ENCODE measurements at regions not wholly inside any gene's neighbourhood (a gene's known extent, or its start where the extent isn't known, plus 50 kb on each side); places are given as distances from the start of the nearest gene placed in this dataset.

- Histone ChIP-seq H3K27me3 (ENCODE audit: insufficient read depth, low read length, poor library complexity) (no peaks in the 10 kb centered on the region), H3K9me3 (ENCODE audit: insufficient read depth, low read length, severe bottlenecking) (peaks cover 9% of the 10 kb centered on the region), H3K79me2 (ENCODE audit: insufficient read depth, low read length) (no peaks in the 10 kb centered on the region), H3K36me3 (ENCODE audit: insufficient read depth, low read length) (no peaks in the 10 kb centered on the region), H3K4me2 (ENCODE audit: insufficient read depth, low read length) (no peak overlapping the region), H2AFZ (ENCODE audit: low read depth, low read length) (peak overlapping the region; percentile 35), H3K4me3 (ENCODE audit: low read depth in 1 of 2, low read length in 2 of 2) (no peak overlapping the region), H3K4me1 (ENCODE audit: insufficient read depth, low read length) (no peaks in the 10 kb centered on the region), H3K27ac (ENCODE audit: low read length) (no peak overlapping the region), H4K20me1 (ENCODE audit: insufficient read depth, low read length) (no peaks in the 10 kb centered on the region), H3K9ac (ENCODE audit: low read depth, low read length) (no peak overlapping the region)
- TF ChIP-seq CTCF (IDR thresholded peaks at IDR 0.05; ENCODE audit: borderline replicate concordance, extremely low read depth, low read length, poor library complexity, severe bottlenecking) (no peak), EZH2 (IDR thresholded peaks at IDR 0.05; ENCODE audit: borderline replicate concordance, low read depth, low read length, severe bottlenecking) (no peak)
- DNase-seq = no peak
- peak; percentile 60 for ATAC-seq (ENCODE audit: insufficient read depth, low read depth)
Observed at GRCh38 chr18:28804512-28805202, 627.7 kb upstream of the CDH2 start.

- ATAC-seq (ENCODE audit: insufficient read depth, low read depth) (no peak), DNase-seq (no peak)
- no peaks in the 10 kb centered on the region for H4K20me1 ChIP-seq (ENCODE audit: insufficient read depth, low read length)
- no peaks in the 10 kb centered on the region for H3K4me1 ChIP-seq (ENCODE audit: insufficient read depth, low read length)
- no peaks in the 10 kb centered on the region for H3K79me2 ChIP-seq (ENCODE audit: insufficient read depth, low read length)
- no peak overlapping the region for H3K27ac ChIP-seq (ENCODE audit: low read length)
- no peak overlapping the region for H3K4me2 ChIP-seq (ENCODE audit: insufficient read depth, low read length)
- no peaks in the 10 kb centered on the region for H3K9me3 ChIP-seq (ENCODE audit: insufficient read depth, low read length, severe bottlenecking)
- no peaks in the 10 kb centered on the region for H3K27me3 ChIP-seq (ENCODE audit: insufficient read depth, low read length, poor library complexity)
- no peaks in the 10 kb centered on the region for H3K36me3 ChIP-seq (ENCODE audit: insufficient read depth, low read length)
- TF ChIP-seq CTCF (IDR thresholded peaks at IDR 0.05; ENCODE audit: borderline replicate concordance, extremely low read depth, low read length, poor library complexity, severe bottlenecking) = no peak
- no peak for TF ChIP-seq EZH2 (IDR thresholded peaks at IDR 0.05; ENCODE audit: borderline replicate concordance, low read depth, low read length, severe bottlenecking)
- H3K9ac ChIP-seq (ENCODE audit: low read depth, low read length) = no peak overlapping the region
- H3K4me3 ChIP-seq (ENCODE audit: low read depth in 1 of 2, low read length in 2 of 2) = no peak overlapping the region
- peak overlapping the region; percentile 27; the same call in 1 of the 2 replicates for H2AFZ ChIP-seq (ENCODE audit: low read depth, low read length)
Observed at GRCh38 chr18:28802546-28802945, 625.6 kb upstream of the CDH2 start.

GRCh38 chr18:28801876-28802275 lies 624.9 kb upstream of the CDH2 start:
- H3K4me2 ChIP-seq (ENCODE audit: insufficient read depth, low read length) = no peak overlapping the region
- TF ChIP-seq EZH2 (IDR thresholded peaks at IDR 0.05; ENCODE audit: borderline replicate concordance, low read depth, low read length, severe bottlenecking) = no peak
- ATAC-seq (ENCODE audit: insufficient read depth, low read depth) (no peak), DNase-seq (no peak)
- no peaks in the 10 kb centered on the region for H3K79me2 ChIP-seq (ENCODE audit: insufficient read depth, low read length)
- H3K4me3 ChIP-seq (ENCODE audit: low read depth in 1 of 2, low read length in 2 of 2) = no peak overlapping the region
- H3K4me1 ChIP-seq (ENCODE audit: insufficient read depth, low read length) = no peaks in the 10 kb centered on the region
- H3K9ac ChIP-seq (ENCODE audit: low read depth, low read length) = no peak overlapping the region
- no peaks in the 10 kb centered on the region for H3K36me3 ChIP-seq (ENCODE audit: insufficient read depth, low read length)
- no peak overlapping the region for H3K27ac ChIP-seq (ENCODE audit: low read length)
- H4K20me1 ChIP-seq (ENCODE audit: insufficient read depth, low read length) = no peaks in the 10 kb centered on the region
- no peaks in the 10 kb centered on the region for H3K9me3 ChIP-seq (ENCODE audit: insufficient read depth, low read length, severe bottlenecking)
- no peak overlapping the region for H2AFZ ChIP-seq (ENCODE audit: low read depth, low read length)
- H3K27me3 ChIP-seq (ENCODE audit: insufficient read depth, low read length, poor library complexity) = no peaks in the 10 kb centered on the region

GRCh38 chr18:28794459-28795245 lies 617.7 kb upstream of the CDH2 start:
- Histone ChIP-seq H3K79me2 (ENCODE audit: insufficient read depth, low read length) (no peaks in the 10 kb centered on the region), H3K9ac (ENCODE audit: low read depth, low read length) (no peak overlapping the region), H3K4me3 (ENCODE audit: low read depth in 1 of 2, low read length in 2 of 2) (no peak overlapping the region), H3K9me3 (ENCODE audit: insufficient read depth, low read length, severe bottlenecking) (no peaks in the 10 kb centered on the region), H4K20me1 (ENCODE audit: insufficient read depth, low read length) (no peaks in the 10 kb centered on the region), H3K4me1 (ENCODE audit: insufficient read depth, low read length) (peaks cover 20% of the 10 kb centered on the region), H3K36me3 (ENCODE audit: insufficient read depth, low read length) (no peaks in the 10 kb centered on the region), H3K27ac (ENCODE audit: low read length) (no peak overlapping the region), H2AFZ (ENCODE audit: low read depth, low read length) (peak overlapping the region; percentile 20; the same call in 1 of the 2 replicates), H3K27me3 (ENCODE audit: insufficient read depth, low read length, poor library complexity) (no peaks in the 10 kb centered on the region), H3K4me2 (ENCODE audit: insufficient read depth, low read length) (no peak overlapping the region)
- no peak for ATAC-seq (ENCODE audit: insufficient read depth, low read depth)
- TF ChIP-seq EZH2 (IDR thresholded peaks at IDR 0.05; ENCODE audit: borderline replicate concordance, low read depth, low read length, severe bottlenecking) (no peak), CTCF (IDR thresholded peaks at IDR 0.05; ENCODE audit: borderline replicate concordance, extremely low read depth, low read length, poor library complexity, severe bottlenecking) (no peak)
- DNase-seq = no peak
